Mucosa of descending colon (tissue), 3 donors: ENCODE measurements at regions not wholly inside any gene's neighbourhood (a gene's known extent, or its start where the extent isn't known, plus 50 kb on each side); places are given as distances from the start of the nearest gene placed in this dataset.

Source experiments
- ATAC-seq: fragments of 200-7000 bp; cut with Tn5 transposase; one replicate; pipeline ENCODE4 v1.9.1; 2020; ENCODE audit warnings: mild to moderate bottlenecking, moderate library complexity
- DNase-seq, 3 donors: peaks; one replicate each; pipeline ENCODE4 v3.0.0-alpha.2; 2020
- H3K36me3 ChIP-seq: fragments of 200-600 bp; one replicate; pipeline ENCODE4 v1.8.0; 2021; ENCODE audit warnings: low read depth, mild to moderate bottlenecking
- H3K4me1 ChIP-seq: fragments of 200-600 bp; one replicate; pipeline ENCODE4 v1.8.0; 2021; ENCODE audit warnings: low read depth, mild to moderate bottlenecking
- H3K4me3 ChIP-seq: fragments of 200-600 bp; one replicate; pipeline ENCODE4 v1.8.0; 2021; ENCODE audit warnings: mild to moderate bottlenecking
- H3K9me3 ChIP-seq: fragments of 200-600 bp; one replicate; pipeline ENCODE4 v1.8.0; 2021; ENCODE audit warnings: mild to moderate bottlenecking
- intact Hi-C, 2 donors: fragments of 100-400 bp; cut with DNase I in 1 of 2; cut with micrococcal nuclease in 1 of 2; formaldehyde crosslinking; loops; one replicate each; pipeline versions ENCODE4 v1.11.0 to v1.11.1; 2022; cut with DNase I, micrococcal nuclease
- TF ChIP-seq, protein P1 (sequence below): fragments of 200-600 bp; IDR thresholded peaks from one replicate; pipeline ENCODE4 v1.8.0; 2022; ENCODE audit warnings: antibody characterized with exemption, mild to moderate bottlenecking
- donor health status: DM: no; HTN: no; CAD: no; lungs with moderate emphysema.
- donor health status: DM: no; HTN: no; CAD: no.
- donor health status: DM: no; HTN: yes; CAD: no.

DNA sequence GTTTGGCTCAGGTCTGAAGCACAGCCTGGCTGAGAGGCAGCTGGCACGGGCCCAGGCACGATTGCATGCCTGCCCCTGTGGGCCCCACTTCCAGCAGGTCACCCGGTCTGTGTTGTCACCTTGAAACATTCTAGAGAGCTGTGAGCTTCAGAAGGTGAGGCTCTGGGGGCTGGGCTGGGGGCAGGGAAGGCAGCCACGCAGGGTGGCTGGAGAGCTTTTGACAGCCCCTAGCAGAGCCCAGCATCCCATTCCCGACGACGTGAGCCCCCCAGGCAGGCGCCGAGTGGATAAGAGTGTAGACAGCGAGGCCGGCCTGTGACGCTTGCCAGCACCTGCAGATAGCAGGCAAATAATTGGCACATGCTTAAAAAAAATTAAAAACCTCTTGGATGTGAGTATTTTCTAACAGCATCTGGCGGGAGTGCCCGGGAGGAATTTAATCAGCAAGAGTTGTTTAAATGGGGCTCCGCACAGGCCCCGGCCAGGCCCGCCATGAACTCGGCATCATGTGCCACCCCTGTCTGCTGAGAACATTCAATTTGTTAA lies 212.0 kb upstream of the TBX20 start:
- no peak for DNase-seq
- Histone ChIP-seq H3K4me1 (no peaks in the 10 kb centered on the region), H3K4me3 (no peak overlapping the region), H3K36me3 (no peaks in the 10 kb centered on the region), H3K9me3 (no peaks in the 10 kb centered on the region)
- ATAC-seq: no peak
- intact Hi-C loops: no loop called here
- TF ChIP-seq, protein P1, sequence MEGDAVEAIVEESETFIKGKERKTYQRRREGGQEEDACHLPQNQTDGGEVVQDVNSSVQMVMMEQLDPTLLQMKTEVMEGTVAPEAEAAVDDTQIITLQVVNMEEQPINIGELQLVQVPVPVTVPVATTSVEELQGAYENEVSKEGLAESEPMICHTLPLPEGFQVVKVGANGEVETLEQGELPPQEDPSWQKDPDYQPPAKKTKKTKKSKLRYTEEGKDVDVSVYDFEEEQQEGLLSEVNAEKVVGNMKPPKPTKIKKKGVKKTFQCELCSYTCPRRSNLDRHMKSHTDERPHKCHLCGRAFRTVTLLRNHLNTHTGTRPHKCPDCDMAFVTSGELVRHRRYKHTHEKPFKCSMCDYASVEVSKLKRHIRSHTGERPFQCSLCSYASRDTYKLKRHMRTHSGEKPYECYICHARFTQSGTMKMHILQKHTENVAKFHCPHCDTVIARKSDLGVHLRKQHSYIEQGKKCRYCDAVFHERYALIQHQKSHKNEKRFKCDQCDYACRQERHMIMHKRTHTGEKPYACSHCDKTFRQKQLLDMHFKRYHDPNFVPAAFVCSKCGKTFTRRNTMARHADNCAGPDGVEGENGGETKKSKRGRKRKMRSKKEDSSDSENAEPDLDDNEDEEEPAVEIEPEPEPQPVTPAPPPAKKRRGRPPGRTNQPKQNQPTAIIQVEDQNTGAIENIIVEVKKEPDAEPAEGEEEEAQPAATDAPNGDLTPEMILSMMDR: no peak

DNA sequence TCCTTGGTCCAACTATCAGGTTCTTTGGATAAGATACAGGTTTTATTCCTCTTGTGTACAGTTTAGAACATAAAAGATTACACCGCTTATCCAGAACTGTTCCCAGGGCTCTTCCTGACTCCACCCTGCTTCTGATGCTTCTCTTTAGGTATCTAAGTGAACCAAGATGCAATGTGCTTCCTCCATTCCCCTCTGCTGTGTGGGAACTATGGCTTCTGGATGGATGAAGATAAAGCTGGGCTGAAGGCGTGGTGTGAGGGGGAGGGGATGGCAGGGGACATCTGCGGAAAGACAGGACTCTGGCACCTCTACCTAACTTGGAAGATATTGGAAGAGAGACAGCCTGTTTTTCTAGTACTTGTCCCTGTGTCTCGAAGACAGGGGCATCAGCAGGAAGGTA lies 209.9 kb upstream of the TBX20 start:
- Histone ChIP-seq H3K4me1 (no peaks in the 10 kb centered on the region), H3K36me3 (no peaks in the 10 kb centered on the region), H3K9me3 (no peaks in the 10 kb centered on the region), H3K4me3 (no peak overlapping the region)
- ATAC-seq: no peak
- intact Hi-C loops: no loop called here
- TF ChIP-seq, protein P1: no peak
- no peak for DNase-seq

DNA sequence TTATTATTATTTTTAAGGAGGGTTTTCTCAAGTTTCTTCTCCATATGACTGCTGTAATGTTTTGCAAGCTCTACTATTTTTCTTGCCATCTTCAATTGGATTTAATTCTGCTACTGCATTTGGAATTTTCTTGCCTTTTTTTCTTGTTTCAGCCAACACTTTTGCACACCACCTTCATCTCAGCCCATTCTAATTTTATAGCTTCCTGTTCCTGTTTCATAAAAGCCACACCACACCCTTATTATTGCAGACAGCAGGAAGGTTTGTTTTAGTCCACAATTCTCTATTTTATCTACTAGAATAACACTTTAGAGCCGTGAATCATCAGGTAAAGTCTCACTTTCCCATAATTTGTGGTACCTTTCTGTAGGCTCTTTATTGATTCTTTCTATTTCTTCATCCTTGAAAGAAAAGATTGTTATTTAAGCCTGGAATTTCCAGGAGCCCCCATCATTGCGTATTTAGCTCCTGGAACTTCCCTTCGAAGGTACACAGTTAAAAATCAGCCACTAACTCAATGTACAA lies 209.3 kb upstream of the TBX20 start:
- Histone ChIP-seq H3K9me3 (no peaks in the 10 kb centered on the region), H3K4me1 (no peaks in the 10 kb centered on the region), H3K36me3 (no peaks in the 10 kb centered on the region), H3K4me3 (no peak overlapping the region)
- DNase-seq: no peak
- intact Hi-C loops: no loop called here
- TF ChIP-seq, protein P1: no peak
- ATAC-seq: no peak

DNA sequence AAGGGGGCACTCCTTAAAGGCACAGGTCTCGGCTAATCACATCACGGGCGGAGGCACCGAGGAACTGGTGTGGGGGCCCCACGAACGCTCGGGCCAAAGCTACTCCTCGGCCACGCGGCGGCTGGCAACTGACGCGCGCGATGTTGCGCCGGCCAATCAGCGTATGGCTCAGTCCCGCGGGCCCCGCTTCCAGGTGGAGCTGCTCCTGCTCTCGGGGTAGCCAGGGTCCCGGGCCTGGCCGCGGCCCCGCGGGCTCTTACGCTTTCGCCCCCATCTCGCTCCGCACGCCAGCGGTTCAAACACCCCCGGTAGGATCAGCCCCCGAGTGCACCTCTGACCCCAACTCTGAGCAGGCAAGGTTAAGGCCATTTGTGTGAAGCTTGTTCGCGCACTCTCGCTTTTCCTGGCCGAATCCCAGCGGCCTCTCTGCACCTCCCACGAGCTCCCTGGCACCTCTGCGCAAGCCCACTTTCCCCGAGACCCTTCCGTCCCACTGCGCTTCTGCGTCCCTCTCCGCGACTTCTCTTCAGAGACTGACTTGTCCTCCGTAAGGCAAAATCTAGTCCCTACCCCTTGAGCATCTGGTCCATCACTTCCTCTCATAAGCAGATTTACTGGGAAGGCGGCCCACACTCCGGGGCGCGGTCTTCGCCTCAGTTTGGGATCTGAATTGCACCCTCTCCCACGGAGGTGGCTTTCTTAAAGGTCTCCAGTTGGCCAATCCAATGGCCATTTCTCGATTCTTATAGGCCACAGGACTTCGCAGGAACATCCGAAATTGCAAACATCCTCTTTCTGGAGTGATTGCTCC lies 200.9 kb upstream of the TBX20 start:
- H3K4me1 ChIP-seq: no peaks in the 10 kb centered on the region
- H3K4me3 ChIP-seq: no peak overlapping the region
- no peak for ATAC-seq
- intact Hi-C loops: no loop called here
- DNase-seq: no peak
- TF ChIP-seq, protein P1: no peak
- no peaks in the 10 kb centered on the region for H3K36me3 ChIP-seq
- H3K9me3 ChIP-seq: no peaks in the 10 kb centered on the region

DNA sequence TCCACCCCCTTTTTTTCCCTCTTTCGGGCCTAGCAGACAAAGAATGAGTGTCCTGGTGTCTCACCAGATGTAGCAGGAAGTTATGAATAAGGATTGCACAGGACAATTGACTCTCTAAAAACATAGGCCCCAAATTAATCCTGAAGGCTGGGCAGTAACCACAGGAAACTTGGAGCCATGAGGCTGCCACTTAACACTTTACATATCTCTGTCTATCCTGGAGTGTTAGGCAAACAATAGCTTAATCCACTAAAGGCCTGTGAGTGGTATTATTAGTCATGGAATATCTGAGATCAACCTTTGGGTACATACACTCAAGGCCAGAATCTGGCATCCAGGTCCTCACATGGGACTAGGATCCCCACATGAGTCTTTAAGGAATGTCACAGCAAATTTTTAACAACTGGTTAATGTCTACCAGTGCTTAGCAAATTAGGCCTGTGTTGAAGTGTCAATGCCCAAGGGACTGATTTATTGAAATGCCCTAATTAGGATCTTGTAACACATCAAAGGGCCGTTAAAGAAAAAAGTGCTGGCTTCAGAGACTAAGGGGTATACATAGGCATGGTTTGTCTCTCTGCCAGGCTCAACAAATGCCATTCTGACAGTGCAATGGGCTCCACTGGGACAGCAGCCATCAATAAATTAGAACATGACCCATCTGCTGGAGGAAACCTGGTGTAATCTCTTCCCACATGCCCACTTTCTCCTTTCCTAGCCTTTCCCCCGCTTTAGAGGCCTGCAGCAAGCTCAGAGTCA lies 196.7 kb upstream of the TBX20 start:
- no peak for ATAC-seq
- H3K4me3 ChIP-seq: no peak overlapping the region
- intact Hi-C loops: no loop called here
- no peak for DNase-seq
- H3K9me3 ChIP-seq: no peaks in the 10 kb centered on the region
- TF ChIP-seq, protein P1: no peak
- H3K4me1 ChIP-seq: no peaks in the 10 kb centered on the region
- no peaks in the 10 kb centered on the region for H3K36me3 ChIP-seq
